ENCODE measurements at regions not wholly inside any gene's neighbourhood (a gene's known extent, or its start where the extent isn't known, plus 50 kb on each side); places are given as distances from the start of the nearest gene placed in this dataset.
"Not testable (repeated sequence)": the region's sequence is repeated elsewhere in the genome, so short reads cannot be mapped to it uniquely, and the experiment has no call there.

GRCh38 chr5:82975396-82975795 lies 101.8 kb downstream of the TMEM167A start:
- DNase-seq (ENCODE audit: low read depth) = no peak
- no peak overlapping the region for H3K4me3 ChIP-seq (ENCODE audit: low read length)
- no peak for TF ChIP-seq CTCF (conservative IDR thresholded peaks at IDR 0.05; ENCODE audit: low read length)

- not testable (repeated sequence) for H3K4me3 ChIP-seq (ENCODE audit: low read length); DNase-seq (ENCODE audit: low read depth)
Observed at GRCh38 chr5:82974346-82974745, 102.8 kb downstream of the TMEM167A start.

- no peak for DNase-seq (ENCODE audit: low read depth)
- no peak for TF ChIP-seq CTCF (conservative IDR thresholded peaks at IDR 0.05; ENCODE audit: low read length)
- H3K4me3 ChIP-seq (ENCODE audit: low read length) = no peak overlapping the region
Observed at GRCh38 chr5:82971901-82972300, 105.3 kb downstream of the TMEM167A start.

- not testable (repeated sequence) for DNase-seq (ENCODE audit: low read depth); H3K4me3 ChIP-seq (ENCODE audit: low read length)
Observed at GRCh38 chr5:82971034-82971806, 106.0 kb downstream of the TMEM167A start.

GRCh38 chr5:82969221-82969976 lies 107.8 kb downstream of the TMEM167A start:
- H3K4me3 ChIP-seq (ENCODE audit: low read length); DNase-seq (ENCODE audit: low read depth): not testable (repeated sequence)

- no peak overlapping the region for H3K4me3 ChIP-seq (ENCODE audit: low read length)
- TF ChIP-seq CTCF (conservative IDR thresholded peaks at IDR 0.05; ENCODE audit: low read length) = no peak
- DNase-seq (ENCODE audit: low read depth) = no peak
Observed at GRCh38 chr5:82967072-82967471, 110.1 kb downstream of the TMEM167A start.

GRCh38 chr5:82959466-82959865 lies 117.7 kb downstream of the TMEM167A start:
- TF ChIP-seq CTCF (conservative IDR thresholded peaks at IDR 0.05; ENCODE audit: low read length) = no peak
- H3K4me3 ChIP-seq (ENCODE audit: low read length) = no peak overlapping the region
- DNase-seq (ENCODE audit: low read depth) = no peak

GRCh38 chr5:82956600-82956999 lies 120.6 kb downstream of the TMEM167A start:
- H3K4me3 ChIP-seq (ENCODE audit: low read length) = no peak overlapping the region
- DNase-seq (ENCODE audit: low read depth) = no peak
- no peak for TF ChIP-seq CTCF (conservative IDR thresholded peaks at IDR 0.05; ENCODE audit: low read length)

Data from AG10803 (cell line).